HCT116 (cell line): ENCODE measurements at regions not wholly inside any gene's neighbourhood (a gene's known extent, or its start where the extent isn't known, plus 50 kb on each side); places are given as distances from the start of the nearest gene placed in this dataset.

Experiments
- ATAC-seq: fragments of 200-7000 bp; cut with Tn5 transposase; 2 replicates; pipeline ENCODE4 v1.9.1; 2020; ENCODE audit warnings: mild to moderate bottlenecking, moderate library complexity
- BruUV-seq: library from RNA; stranded (reverse); fragments of 400-500 nt; replicated peaks from 2 replicates; lab custom pipeline; 2021; lab: Mats Ljungman, UMichigan
- CTCF ChIA-PET: fragments of 300-600 bp; sonication (Branson Sonifier 250); formaldehyde crosslinking; loops from one replicate; lab custom pipeline; 2021; ENCODE audit warnings: antibody characterized with exemption; lab: Charles Lee
- POLR2A ChIA-PET: fragments of 300-600, 350-600 bp; sonication (Branson Sonifier 250); formaldehyde crosslinking; loops from one replicate; lab custom pipeline; 2021; ENCODE audit warnings: antibody characterized with exemption; lab: Charles Lee
- RAD21 ChIA-PET, 2 experiments: fragments of 300-600 bp; sonication (Branson Sonifier 250); formaldehyde crosslinking; loops; one replicate each; lab custom pipeline; 2023; ENCODE audit warnings: low total read pairs in 2 of 2; ENCODE audit not compliant: uncharacterized antibody in 2 of 2, unreplicated experiment in 2 of 2, low non-redundant PET in 1 of 2; lab: Charles Lee
- DNase-seq: peaks from one replicate; pipeline ENCODE4 v3.0.0-alpha.2; 2010; ENCODE audit warnings: low read depth, low spot score
- H2AFZ ChIP-seq: fragments of 200-600 bp; shearing (Covaris generic), sonication (generic); 2 replicates; pipeline ENCODE4 v1.6.1; 2017; ENCODE audit warnings: low read depth, mixed run types, mixed read lengths, antibody characterized with exemption, low read length; ENCODE audit not compliant: poor library complexity, severe bottlenecking
- H3K27ac ChIP-seq: 2 replicates; pipeline ENCODE4 v1.5.1; 2012; ENCODE audit warnings: low read depth, low read length
- H3K27me3 ChIP-seq: fragments of 200-600 bp; sonication (generic); 2 replicates; pipeline ENCODE4 v1.6.1; 2016; ENCODE audit warnings: mixed run types, low read length, mixed read lengths; ENCODE audit not compliant: insufficient read depth
- H3K36me3 ChIP-seq, 2 experiments: fragments of 200-500 bp in 1 of 2; fragments of 200-600 bp in 1 of 2; sonication (Bioruptor generic) in 1 of 2; sonication (generic) in 1 of 2; 2 replicates each; pipeline versions ENCODE4 v1.5.1 to v1.6.1; 2014 to 2016; ENCODE audit warnings: low read length in 2 of 2, inconsistent platforms in 1 of 2, mixed read lengths in 1 of 2, mixed run types in 1 of 2; ENCODE audit not compliant: insufficient read depth in 2 of 2, control insufficient read depth in 1 of 2
- H3K4me1 ChIP-seq, 2 experiments: fragments of 200-600 bp in 1 of 2; sonication (generic) in 1 of 2; 2 replicates each; pipeline versions ENCODE4 v1.5.1 to v1.6.1; 2012 to 2017; ENCODE audit warnings: low read length in 2 of 2, inconsistent platforms in 1 of 2, mild to moderate bottlenecking in 1 of 2, mixed read lengths in 1 of 2, mixed run types in 1 of 2, moderate library complexity in 1 of 2; ENCODE audit not compliant: insufficient read depth in 2 of 2, control insufficient read depth in 1 of 2
- H3K4me2 ChIP-seq: fragments of 200-600 bp; sonication (generic); 2 replicates; pipeline ENCODE4 v1.6.1; 2017; ENCODE audit warnings: mixed run types, low read length, mixed read lengths
- H3K4me3 ChIP-seq, 2 experiments: fragments of 200-600 bp in 1 of 2; sonication (generic) in 1 of 2; replicated peaks in 1 of 2; 2 replicates each; pipeline ENCODE4 v1.5.1; 2011 to 2016; ENCODE audit warnings: low read length in 2 of 2, control low read depth in 1 of 2, low read depth in 1 of 2, mild to moderate bottlenecking in 1 of 2, mixed read lengths in 1 of 2, mixed run types in 1 of 2
- H3K79me2 ChIP-seq: fragments of 200-600 bp; sonication (generic); 2 replicates; pipeline ENCODE4 v1.6.1; 2017; ENCODE audit warnings: mild to moderate bottlenecking, mixed run types, low read length, moderate library complexity, mixed read lengths; ENCODE audit not compliant: insufficient read depth
- H3K9ac ChIP-seq: fragments of 200-600 bp; sonication (generic); 2 replicates; pipeline ENCODE4 v1.6.1; 2016; ENCODE audit warnings: low read length, mixed read lengths
- H3K9me2 ChIP-seq: fragments of 200-600 bp; sonication (generic), shearing (Covaris generic); 2 replicates; pipeline ENCODE4 v1.6.1; 2017; ENCODE audit warnings: mixed run types, mild to moderate bottlenecking, moderate library complexity; ENCODE audit not compliant: insufficient read depth
- H3K9me3 ChIP-seq, 2 experiments: fragments of 200-500 bp in 1 of 2; fragments of 200-600 bp in 1 of 2; sonication (Bioruptor generic) in 1 of 2; sonication (generic) in 1 of 2; 2 replicates each; pipeline ENCODE4 v1.6.1; 2014 to 2017; ENCODE audit warnings: low read length in 2 of 2, mixed read lengths in 2 of 2, inconsistent platforms in 1 of 2, low read depth in 1 of 2, mild to moderate bottlenecking in 1 of 2, mixed run types in 1 of 2, moderate library complexity in 1 of 2; ENCODE audit not compliant: control insufficient read depth in 1 of 2, insufficient read depth in 1 of 2
- H4K20me1 ChIP-seq: fragments of 200-600 bp; sonication (generic), shearing (Covaris generic); 2 replicates; pipeline ENCODE4 v1.6.1; 2017; ENCODE audit warnings: mixed run types, mild to moderate bottlenecking, moderate library complexity; ENCODE audit not compliant: insufficient read depth
- ATF3 ChIP-seq: IDR thresholded peaks from 2 replicates; pipeline ENCODE4 v1.6.1; 2012
- CBX3 ChIP-seq: IDR thresholded peaks from 2 replicates; pipeline ENCODE4 v1.6.1; 2012; ENCODE audit warnings: low read depth
- EGR1 ChIP-seq: IDR thresholded peaks from 2 replicates; pipeline ENCODE4 v1.6.1; 2012; ENCODE audit warnings: low read depth
- FOSL1 ChIP-seq: IDR thresholded peaks from 2 replicates; pipeline ENCODE4 v1.6.1; 2012; ENCODE audit warnings: low read depth
- JUND ChIP-seq: IDR thresholded peaks from 2 replicates; pipeline ENCODE4 v1.6.1; 2012
- MAX ChIP-seq: IDR thresholded peaks from 2 replicates; pipeline ENCODE4 v1.6.1; 2012
- SRF ChIP-seq: IDR thresholded peaks from 2 replicates; pipeline ENCODE4 v1.6.1; 2012; ENCODE audit warnings: low read depth
- TCF7L2 ChIP-seq: IDR thresholded peaks from 2 replicates; pipeline ENCODE4 v1.7.0; 2011; ENCODE audit warnings: borderline replicate concordance, inconsistent platforms; ENCODE audit not compliant: insufficient read depth, insufficient read length; ENCODE audit errors: extremely low read depth
- ZBTB33 ChIP-seq: IDR thresholded peaks from 2 replicates; pipeline ENCODE4 v1.6.1; 2011; ENCODE audit warnings: mild to moderate bottlenecking, low read length, moderate library complexity; ENCODE audit not compliant: insufficient replicate concordance; ENCODE audit errors: extremely low read depth
- intact Hi-C: fragments of 100-400 bp; cut with micrococcal nuclease; formaldehyde crosslinking; loops from 2 replicates; pipeline ENCODE4 v1.10.0; 2022

GRCh38 chr9:118029425-118029824 lies 325.2 kb downstream of the TLR4 start:
- TF ChIP-seq SRF: no peak
- no peak for TF ChIP-seq ATF3
- no peak for TF ChIP-seq TCF7L2
- no peak for TF ChIP-seq FOSL1
- TF ChIP-seq, all 23 proteins: peak for 0
- Histone ChIP-seq H3K9ac (no peak overlapping the region), H3K4me1 (no peaks in the 10 kb centered on the region), H3K4me2 (no peak overlapping the region), H3K9me3 (peaks cover 0 to 16% of the 10 kb centered on the region in 2 experiments; a peak in 2 of 4 replicates), H2AFZ (no peak overlapping the region), H3K9me2 (no peaks in the 10 kb centered on the region), H4K20me1 (no peaks in the 10 kb centered on the region), H3K4me3 (no peak overlapping the region), H3K27me3 (no peaks in the 10 kb centered on the region), H3K79me2 (no peaks in the 10 kb centered on the region), H3K36me3 (no peaks in the 10 kb centered on the region), H3K27ac (no peak overlapping the region)
- RAD21 ChIA-PET: no interaction called here
- intact Hi-C loops: no loop called here
- ATAC-seq (no peak), DNase-seq (no peak)
- POLR2A ChIA-PET: no interaction called here
- BruUV-seq: no TSS peak
- CTCF ChIA-PET: no interaction called here

GRCh38 chr9:118034701-118035100 lies 330.5 kb downstream of the TLR4 start:
- BruUV-seq: no TSS peak
- ChIA-PET POLR2A (no interaction called here), CTCF (no interaction called here), RAD21 (no interaction called here)
- DNase-seq (no peak), ATAC-seq (no peak)
- TF ChIP-seq ZBTB33 (no peak), CBX3 (no peak), JUND (no peak), EGR1 (no peak), MAX (no peak)
- H3K4me3 ChIP-seq: no peak overlapping the region
- intact Hi-C loops: no loop called here
- no peaks in the 10 kb centered on the region for H3K9me2 ChIP-seq
- H3K27ac ChIP-seq: no peak overlapping the region
- H3K27me3 ChIP-seq: no peaks in the 10 kb centered on the region
- no peaks in the 10 kb centered on the region for H3K4me1 ChIP-seq
- no peak overlapping the region for H3K4me2 ChIP-seq
- no peak overlapping the region for H3K9ac ChIP-seq
- H3K36me3 ChIP-seq: no peaks in the 10 kb centered on the region
- no peak overlapping the region for H2AFZ ChIP-seq
- no peaks in the 10 kb centered on the region; the same call in 1 of the 2 replicates for H4K20me1 ChIP-seq
- H3K9me3 ChIP-seq: peaks cover 3 to 24% of the 10 kb centered on the region in 2 experiments; a peak in 2 of 4 replicates
- no peaks in the 10 kb centered on the region for H3K79me2 ChIP-seq
